PC-3 (cell line): ENCODE measurements at regions not wholly inside any gene's neighbourhood (a gene's known extent, or its start where the extent isn't known, plus 50 kb on each side); places are given as distances from the start of the nearest gene placed in this dataset.

Source experiments
- EZH2 ChIP-seq: fragments of 300-600 bp; sonication (generic); IDR thresholded peaks from one replicate; pipeline ENCODE4 v1.6.1; 2017; ENCODE audit warnings: antibody characterized with exemption, mild to moderate bottlenecking, low read length; ENCODE audit not compliant: unreplicated experiment
- EZH2phosphoT487 ChIP-seq: fragments of 300-600 bp; sonication (generic); IDR thresholded peaks from 2 replicates; pipeline ENCODE4 v1.6.1; 2018; ENCODE audit warnings: mild to moderate bottlenecking, antibody characterized with exemption, low read length, borderline replicate concordance
- TF ChIP-seq, protein P1 (sequence below): fragments of 300-600 bp; sonication (generic); conservative IDR thresholded peaks from 2 replicates; pipeline ENCODE4 v1.5.1; 2017; ENCODE audit warnings: antibody characterized with exemption, low read depth, mild to moderate bottlenecking, low read length

DNA sequence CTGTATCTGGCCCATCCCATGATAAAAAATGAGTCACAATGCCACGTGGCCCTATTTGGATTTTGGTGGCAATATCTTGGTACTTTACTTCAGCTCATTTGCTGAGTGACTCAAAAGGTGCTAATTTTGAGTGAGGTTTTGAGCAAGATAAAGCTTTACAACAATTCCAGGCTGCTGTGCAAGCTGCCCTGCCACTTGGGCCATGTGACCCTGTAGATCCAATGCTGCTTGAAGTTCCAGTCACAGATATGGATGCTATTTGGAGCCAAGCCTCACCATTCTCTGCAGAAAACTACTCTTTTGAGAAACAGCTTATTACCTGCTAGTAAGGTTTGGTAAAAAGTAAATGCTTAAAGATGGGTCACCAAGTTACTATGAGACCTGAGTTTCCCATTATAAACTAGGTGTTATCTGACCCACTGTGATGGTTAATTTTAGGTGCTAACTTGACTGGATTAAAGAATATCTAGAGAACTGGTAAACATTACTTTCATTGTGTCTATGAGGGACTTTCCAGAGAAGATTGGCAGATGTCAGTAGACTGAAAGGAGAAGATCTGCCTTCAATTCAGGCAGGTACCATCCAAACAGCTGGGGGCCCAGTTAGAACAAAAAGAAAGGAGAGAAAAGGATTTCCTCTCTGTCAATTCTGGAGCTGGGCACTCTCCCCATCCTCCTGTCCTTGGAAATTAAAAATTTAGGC lies 1083.9 kb downstream of the DIPK2A start:
- TF ChIP-seq, protein P1, sequence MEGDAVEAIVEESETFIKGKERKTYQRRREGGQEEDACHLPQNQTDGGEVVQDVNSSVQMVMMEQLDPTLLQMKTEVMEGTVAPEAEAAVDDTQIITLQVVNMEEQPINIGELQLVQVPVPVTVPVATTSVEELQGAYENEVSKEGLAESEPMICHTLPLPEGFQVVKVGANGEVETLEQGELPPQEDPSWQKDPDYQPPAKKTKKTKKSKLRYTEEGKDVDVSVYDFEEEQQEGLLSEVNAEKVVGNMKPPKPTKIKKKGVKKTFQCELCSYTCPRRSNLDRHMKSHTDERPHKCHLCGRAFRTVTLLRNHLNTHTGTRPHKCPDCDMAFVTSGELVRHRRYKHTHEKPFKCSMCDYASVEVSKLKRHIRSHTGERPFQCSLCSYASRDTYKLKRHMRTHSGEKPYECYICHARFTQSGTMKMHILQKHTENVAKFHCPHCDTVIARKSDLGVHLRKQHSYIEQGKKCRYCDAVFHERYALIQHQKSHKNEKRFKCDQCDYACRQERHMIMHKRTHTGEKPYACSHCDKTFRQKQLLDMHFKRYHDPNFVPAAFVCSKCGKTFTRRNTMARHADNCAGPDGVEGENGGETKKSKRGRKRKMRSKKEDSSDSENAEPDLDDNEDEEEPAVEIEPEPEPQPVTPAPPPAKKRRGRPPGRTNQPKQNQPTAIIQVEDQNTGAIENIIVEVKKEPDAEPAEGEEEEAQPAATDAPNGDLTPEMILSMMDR, result no peak
- no peak for TF ChIP-seq EZH2phosphoT487
- no peak for TF ChIP-seq EZH2
